ENCODE measurements at regions not wholly inside any gene's neighbourhood (a gene's known extent, or its start where the extent isn't known, plus 50 kb on each side); places are given as distances from the start of the nearest gene placed in this dataset.

- DNase-seq, result no peak
Observed at GRCh38 chr20:43799150-43799711, 72.4 kb upstream of the GTSF1L start.

GRCh38 chr20:43798291-43799149, 71.7 kb upstream of the GTSF1L start:
- no peak for DNase-seq

GRCh38 chr20:43794326-43794725, 67.5 kb upstream of the GTSF1L start:
- DNase-seq, result no peak

GRCh38 chr20:43789593-43789992, 62.8 kb upstream of the GTSF1L start:
- no peak for DNase-seq

- DNase-seq, result no peak
Observed at GRCh38 chr20:43787937-43788336, 61.1 kb upstream of the GTSF1L start.

- no peak for DNase-seq
Observed at GRCh38 chr20:43786885-43787284, 60.1 kb upstream of the GTSF1L start.

GRCh38 chr20:43781215-43781614, 54.4 kb upstream of the GTSF1L start:
- no peak for DNase-seq

- no peak for DNase-seq
Observed at GRCh38 chr20:43778375-43778774, 51.6 kb upstream of the GTSF1L start.

GRCh38 chr20:43776691-43777090, 49.9 kb upstream of the GTSF1L start:
- no peak for DNase-seq
